G401 (cell line): ENCODE measurements at regions not wholly inside any gene's neighbourhood (a gene's known extent, or its start where the extent isn't known, plus 50 kb on each side); places are given as distances from the start of the nearest gene placed in this dataset.

Source experiments
- DNase-seq: peaks from one replicate; pipeline ENCODE4 v3.0.0-alpha.2; 2015; ENCODE audit warnings: low spot score
- in situ Hi-C: cut with HindIII; loops from 2 replicates; pipeline ENCODE4 v1.10.0; 2016; ENCODE audit warnings: low sequenced_read_pairs, mixed read lengths

DNA sequence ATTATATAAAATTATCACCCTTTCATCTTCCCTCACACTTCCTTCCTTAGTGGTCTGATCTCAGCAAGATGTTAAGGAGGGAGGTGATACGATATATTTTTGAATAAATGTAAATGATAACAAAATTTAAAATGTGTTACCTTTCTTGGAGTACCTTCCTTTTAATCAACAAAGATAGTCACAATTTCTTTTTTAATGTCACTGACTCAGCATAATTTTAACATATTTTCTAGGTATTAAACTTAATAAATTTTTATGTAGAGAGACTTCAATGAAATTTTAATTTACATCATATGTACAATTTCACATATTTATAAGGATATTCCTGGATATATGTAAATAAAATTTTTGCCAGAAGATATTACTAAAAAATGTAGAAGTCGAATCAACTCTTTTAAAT, 125.0 kb upstream of the FBN2 start:
- in situ Hi-C loops, result no loop called here

DNA sequence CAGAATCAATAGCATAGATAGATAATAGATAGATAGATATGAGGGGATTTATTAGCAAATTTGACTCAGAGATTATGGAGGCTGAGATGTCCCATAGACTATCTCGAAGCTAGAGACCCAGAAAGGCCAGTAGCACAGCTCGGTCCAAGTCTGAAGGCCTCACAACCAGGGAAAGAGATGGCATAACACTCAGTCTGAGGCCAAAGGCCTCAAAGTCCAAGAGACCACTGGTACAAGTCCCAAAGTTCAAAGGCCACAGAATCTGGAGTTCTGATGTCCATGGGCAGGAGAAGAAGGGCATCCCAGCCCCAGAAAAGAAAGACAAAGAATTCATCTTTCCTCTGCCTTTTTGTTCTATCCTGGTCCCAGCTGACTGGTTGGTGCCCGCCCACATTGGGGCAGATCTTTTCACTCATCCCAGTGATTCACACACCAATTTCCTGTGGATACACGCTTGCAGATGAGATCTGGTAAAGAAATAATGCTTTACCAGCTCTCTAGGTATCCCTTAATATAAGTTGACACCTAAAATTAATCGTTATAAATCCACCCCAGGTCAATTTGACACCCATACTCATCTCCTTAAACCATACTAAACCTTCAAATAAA, 127.8 kb upstream of the FBN2 start:
- DNase-seq, result no peak
- in situ Hi-C loops, result no loop called here

More for the DNA sequence above, 125.0 kb upstream of the FBN2 start:
- DNase-seq, result no peak

DNA sequence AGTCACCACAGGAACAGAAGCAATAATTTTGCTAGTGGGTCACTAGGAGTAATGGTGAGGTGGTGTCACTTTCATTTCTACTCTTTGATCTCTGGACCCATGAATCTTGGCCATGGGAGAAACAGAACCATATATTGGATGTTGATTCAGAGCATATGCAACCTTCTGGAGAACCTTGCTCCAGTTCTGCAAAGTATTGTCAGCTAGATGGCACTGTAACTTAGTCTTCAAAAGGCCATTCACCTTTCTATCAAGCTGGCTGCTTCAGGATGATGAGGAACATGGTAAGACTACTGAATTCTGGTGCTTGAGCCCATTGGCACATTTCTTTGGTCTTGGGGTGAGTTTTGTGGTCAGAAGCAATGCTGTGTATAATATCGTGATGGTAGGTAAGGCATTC, 129.1 kb upstream of the FBN2 start:
- DNase-seq, result no peak
- in situ Hi-C loops, result no loop called here

DNA sequence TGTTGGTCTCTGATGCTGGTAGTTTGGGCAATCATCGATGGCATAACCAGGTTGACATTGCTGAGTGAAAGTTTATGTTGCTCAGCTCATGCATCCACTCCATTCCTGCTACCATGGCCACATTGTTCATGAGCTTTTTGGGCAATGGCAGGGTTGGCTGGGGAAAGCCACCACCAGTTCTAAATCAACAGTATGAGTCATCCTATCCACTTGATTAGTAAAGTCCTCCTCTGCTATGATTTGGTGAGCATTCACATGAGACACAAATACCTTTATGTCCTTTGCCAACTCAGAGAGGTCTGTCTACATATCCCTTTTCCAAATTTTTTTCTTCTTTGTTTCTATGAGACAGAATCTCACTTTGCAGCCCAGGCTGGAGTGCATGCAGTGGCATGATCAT, 129.7 kb upstream of the FBN2 start:
- in situ Hi-C loops, result no loop called here
- DNase-seq, result no peak

DNA sequence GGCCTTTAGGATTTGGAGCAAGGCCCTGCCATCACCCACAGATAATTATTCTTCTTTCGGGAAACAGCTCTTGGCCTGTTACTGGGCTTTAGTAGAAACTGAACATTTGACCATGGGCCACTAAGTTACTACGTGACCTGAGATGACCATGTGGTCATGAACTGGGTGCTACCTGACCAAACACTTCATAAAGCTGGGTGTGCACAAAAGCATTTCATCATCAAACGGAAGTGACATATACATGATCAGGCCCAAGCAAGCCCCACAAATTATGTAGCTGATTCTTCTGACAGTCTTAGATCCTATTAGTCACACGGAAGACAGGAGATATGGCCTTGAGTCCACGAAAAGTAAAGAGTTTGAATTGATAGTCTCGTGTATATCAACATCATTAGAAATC, 130.9 kb upstream of the FBN2 start:
- no peak for DNase-seq
- in situ Hi-C loops, result no loop called here

DNA sequence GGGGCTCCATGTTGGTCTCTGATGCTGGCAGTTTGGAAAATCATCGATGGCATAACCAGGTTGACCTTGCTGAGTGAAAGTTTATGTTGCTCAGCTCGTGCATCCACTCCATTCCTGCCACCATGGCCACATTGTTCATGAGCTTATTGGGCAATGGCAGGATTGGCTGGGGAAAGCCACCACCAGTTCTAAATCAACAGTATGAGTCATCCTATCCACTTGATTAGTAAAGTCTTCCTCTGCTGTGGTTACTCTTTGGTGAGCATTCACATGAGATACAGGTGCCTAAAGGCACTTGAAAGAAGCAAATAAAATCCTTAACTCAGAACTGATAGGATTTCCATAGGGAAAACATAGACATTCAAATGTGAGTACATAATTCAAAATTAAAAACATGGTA, 131.8 kb upstream of the FBN2 start:
- DNase-seq, result no peak

DNA sequence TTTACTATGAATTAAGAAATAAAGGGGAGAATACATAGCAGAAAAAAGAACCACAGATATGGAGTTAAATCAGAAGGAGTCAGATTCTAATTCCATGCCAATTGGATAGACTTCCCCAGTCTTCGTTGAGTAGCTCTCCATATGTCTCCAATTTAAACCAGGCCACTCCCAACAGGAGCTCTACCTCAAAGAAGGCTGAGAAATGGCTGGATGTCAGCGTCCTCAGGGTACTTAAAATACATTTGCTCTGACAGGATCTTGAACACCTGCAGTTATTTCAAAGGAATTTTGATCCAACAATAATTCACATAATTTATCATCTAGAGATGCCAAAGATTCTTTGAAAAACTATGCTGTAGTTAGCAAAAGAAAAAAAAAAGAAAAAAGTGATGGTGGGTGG, 133.9 kb upstream of the FBN2 start:
- in situ Hi-C loops, result no loop called here
- no peak for DNase-seq

More for the DNA sequence above, 131.8 kb upstream of the FBN2 start:
- in situ Hi-C loops, result no loop called here

DNA sequence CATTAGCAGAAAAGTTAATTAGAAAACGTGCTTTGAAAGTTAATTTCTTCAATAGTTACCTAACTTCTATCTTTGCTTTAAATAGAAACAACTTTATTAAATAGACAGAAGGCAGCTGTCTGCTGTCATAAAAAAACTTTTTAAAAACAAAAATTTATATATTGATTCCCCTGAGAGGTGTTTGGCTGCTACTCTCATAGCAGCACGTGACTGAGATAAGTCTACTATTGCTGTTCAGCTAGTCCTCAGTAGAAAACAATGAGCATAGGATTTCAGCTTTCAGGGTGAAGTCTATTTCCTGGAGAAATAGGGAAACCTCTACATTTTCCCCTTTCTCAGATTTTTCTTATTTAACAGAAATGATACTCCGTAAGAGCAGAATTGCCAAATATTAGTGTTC, 135.0 kb upstream of the FBN2 start:
- in situ Hi-C loops, result no loop called here
- DNase-seq, result no peak

DNA sequence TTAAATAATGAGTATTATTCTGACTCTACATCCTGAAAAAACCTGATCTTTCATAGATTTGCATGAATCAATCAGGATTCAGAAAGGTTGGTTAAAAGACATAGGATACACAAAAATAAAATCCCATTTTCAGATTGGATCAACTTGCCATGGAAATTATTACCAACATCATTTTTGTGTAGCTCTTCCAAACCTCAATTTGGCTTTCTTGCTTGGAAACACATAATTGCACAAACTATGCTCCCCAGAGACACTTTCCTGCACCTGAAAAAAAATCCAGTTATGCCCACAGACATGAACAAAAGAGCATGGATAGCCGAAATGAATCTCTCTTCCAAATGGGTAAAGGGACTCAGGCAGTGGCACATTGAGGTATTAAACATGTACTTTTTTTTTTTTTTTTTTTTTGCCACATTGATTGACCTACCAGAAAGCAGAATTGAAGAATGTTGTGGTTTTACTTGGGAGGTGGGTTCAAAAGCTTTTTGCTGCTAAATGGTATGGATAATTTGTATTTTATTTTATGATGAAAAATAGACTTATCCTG, 135.4 kb upstream of the FBN2 start:
- in situ Hi-C loops, result no loop called here
- DNase-seq, result no peak

DNA sequence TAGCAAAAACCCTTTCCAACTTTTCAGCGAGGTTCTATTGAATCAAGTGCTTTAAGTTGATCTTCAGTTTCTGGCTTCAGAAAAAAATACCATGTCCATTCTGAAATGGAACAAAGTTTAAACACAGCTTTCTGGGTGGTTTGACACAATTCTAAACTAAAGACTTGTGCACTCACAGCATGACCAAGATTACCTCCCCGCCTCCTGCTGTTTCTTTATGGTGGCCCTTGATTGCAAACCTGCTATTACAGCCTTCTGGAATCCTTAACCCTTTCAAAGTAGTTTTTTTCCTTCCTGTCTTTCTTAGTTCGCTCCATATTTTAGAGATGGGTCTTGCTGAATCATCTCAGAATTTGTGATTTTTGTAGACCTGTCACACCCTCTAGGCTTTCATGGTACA, 135.9 kb upstream of the FBN2 start:
- in situ Hi-C loops, result no loop called here
- no peak for DNase-seq

DNA sequence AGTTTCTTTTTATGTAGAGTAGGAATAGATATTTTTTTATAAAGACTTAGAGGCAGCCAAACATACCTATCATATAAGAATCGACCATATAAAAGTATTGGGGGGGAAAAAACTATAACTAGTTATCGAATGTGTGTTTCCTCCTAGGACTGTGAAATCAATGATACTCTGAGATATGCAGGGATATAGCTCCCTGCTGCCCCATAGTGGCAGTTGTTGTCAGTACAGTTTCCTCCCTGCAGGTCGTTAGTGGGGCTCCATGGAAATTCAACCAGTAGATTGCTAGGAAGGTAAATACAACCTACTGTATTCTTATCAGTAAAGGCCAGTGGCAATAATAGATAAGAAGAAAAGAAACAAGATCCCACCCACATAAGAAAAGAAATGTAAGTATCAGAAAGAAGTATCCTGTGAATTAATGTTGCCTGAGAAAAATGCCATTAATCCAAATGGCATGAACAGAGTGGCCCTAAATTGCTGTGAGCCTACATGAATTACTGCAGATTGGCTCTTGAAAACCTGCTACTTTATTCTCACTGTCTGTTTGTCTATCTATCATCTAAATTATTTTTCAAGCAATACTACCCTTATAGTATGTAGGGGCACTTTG, 136.9 kb upstream of the FBN2 start:
- in situ Hi-C loops, result no loop called here
- DNase-seq, result peak; percentile 5

DNA sequence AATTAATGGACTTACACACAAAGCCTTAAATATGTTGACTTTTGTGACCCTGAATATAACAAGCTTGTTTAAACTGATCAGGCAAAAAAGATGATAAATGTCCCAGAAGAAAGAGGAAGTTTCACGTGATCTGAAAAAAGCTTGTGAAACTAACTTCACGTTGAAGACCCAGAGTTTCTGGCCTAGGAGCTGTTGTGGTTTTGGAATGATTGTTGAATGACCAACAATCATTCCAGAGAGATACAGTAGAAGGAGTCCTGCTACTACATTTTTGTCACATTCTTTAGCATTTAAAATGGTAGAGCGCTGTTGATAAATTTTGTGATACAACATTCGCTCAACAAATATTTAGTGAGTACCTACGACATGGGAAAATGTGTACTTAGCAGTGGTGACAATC, 143.1 kb upstream of the FBN2 start:
- in situ Hi-C loops, result no loop called here
- no peak for DNase-seq

DNA sequence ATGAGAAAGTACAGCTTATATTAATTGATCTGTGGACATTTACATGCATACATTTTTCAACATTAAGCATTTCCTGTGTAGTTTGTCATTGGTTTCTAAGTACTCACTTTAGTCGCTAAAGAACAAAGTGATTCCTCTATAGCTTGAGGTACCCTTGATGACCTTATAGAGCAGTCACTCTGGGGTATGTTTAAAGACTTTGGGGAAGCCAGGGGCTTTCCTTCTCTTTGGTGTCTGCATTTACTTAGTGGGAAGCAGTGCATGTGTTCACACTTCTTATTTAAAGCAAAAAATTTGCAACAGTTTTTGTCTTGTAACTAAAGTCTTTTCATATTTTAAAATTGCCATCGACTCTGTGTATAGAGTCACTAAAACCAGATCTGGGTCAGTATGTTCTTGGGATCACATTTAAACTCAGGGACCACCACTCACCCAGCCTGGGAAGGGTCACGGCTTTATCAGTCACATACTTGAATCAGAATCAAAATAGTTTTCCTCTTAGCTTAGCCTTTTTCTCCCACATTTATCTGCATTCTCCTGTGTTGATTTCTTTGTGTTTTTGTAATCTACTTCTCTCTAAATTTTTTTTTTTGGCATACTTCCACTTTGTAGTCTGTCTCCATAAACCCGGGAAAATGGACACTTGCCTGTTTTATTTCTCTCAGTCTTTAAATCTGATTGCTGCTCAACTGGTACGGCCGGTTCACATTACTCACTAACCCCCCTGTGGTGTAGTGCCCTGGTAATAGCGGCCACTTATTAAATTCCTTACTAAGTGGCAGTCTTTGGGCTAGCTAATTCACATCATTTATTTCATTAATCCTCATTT, 143.9 kb upstream of the FBN2 start:
- DNase-seq, result no peak
- in situ Hi-C loops, result no loop called here

DNA sequence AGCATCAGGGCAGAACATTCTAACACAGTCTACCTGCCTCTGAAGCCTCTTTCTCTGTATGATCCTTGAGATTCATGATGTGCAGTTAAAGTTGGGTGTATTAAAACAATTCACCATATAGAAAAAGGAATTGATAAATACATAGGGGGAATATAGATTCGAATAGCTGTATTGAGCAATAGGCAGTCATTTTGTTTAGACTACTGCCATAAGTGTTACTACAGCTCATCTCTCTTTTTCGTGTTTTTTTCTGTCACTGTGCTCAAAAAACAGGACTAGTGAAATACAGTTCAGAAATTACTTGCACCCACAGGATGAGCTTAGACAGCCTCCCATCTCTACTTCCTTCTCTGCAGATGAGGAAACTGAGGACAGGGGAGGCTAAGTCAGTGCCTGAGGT, 144.6 kb upstream of the FBN2 start:
- in situ Hi-C loops, result no loop called here
- no peak for DNase-seq

DNA sequence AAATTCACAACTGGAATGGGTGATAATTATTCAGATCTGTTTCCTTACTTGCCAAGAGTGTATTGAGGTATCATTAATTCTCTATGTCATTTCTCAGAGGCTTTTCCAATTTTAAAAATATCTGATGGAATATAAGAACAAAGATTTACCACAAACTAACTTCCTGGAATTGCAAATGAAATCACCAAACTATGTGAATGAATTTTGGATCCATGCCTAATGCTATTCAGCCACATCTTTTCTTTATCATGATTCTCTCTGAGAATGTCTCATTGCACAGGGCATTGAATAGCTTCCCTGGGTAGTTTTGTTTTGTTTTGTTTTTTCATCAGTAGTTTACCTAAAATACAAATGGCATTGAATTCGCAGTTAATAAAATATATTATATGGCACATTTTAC, 146.9 kb upstream of the FBN2 start:
- in situ Hi-C loops, result no loop called here
- no peak for DNase-seq

DNA sequence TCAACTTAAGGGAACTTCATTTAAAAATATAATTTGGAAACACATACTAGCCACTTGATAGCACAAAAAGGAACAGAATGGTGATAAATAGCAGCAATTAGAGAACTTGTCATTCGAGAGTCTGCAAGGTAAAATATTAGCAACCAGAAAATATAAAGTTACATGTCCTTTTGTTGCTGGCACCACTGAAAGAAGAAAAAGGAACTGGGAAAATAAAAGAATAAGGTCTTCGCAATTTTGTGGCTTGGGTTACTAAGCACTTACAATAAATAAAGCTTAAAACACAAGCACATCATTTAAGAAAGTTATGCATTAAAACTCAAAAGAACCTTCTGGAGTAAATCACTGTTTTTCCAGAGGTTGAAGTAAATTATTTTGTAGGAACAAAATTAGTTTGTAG, 149.9 kb upstream of the FBN2 start:
- DNase-seq, result no peak
- in situ Hi-C loops, result no loop called here

DNA sequence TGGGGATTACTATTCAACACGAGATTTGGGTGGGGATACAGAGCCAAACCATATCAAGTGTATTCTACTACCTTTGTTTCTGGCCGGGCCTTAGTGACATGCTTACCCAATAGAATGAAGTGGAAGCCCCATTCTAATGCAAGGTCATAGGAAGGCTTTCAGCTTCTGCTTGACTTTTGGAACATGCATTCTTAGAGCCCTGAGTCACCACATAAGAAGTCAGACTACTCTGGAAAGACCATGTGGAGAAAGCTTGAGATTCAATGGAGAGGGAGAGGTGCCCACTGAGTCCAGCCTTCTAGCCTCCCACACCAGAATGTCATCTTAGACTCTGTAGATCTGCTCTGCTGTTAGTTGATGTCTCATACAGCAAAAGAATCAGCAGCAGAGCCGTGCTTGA, 155.7 kb upstream of the FBN2 start:
- in situ Hi-C loops, result no loop called here

DNA sequence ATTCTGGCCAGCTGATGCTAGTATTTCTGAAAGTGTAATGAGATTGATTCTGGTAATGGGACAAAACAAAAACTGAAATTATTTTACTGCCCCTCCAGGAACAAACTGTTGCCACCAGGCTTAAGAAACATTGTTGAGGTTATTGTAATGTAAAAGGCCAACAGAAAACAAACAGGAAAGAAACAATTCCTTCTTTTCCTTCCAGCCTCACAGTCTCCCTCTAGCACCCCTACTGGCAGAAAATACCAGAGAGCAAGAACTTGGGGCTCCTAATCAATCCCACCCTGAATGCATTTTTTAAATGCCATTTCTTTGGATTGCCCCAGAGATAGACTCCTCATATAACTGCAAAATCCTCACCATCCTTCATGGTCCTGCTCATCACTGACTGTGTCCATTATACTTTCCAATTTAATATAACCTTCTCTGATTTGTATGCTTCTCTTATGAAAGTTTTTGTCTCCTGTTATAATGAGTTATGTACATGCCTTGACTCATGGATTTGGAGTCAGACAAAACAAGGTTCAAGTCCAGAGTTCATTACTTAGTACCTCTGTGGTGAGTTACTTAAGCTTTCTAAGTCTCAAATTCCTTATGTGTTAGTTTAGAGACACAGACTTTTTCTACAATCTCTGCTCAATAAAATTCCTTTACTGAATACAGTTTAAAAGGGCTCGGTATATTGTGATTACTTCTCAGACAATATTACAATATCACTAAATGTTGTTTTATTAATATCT, 157.9 kb upstream of the FBN2 start:
- in situ Hi-C loops, result no loop called here
- DNase-seq, result no peak

More for the DNA sequence above, 155.7 kb upstream of the FBN2 start:
- no peak for DNase-seq

DNA sequence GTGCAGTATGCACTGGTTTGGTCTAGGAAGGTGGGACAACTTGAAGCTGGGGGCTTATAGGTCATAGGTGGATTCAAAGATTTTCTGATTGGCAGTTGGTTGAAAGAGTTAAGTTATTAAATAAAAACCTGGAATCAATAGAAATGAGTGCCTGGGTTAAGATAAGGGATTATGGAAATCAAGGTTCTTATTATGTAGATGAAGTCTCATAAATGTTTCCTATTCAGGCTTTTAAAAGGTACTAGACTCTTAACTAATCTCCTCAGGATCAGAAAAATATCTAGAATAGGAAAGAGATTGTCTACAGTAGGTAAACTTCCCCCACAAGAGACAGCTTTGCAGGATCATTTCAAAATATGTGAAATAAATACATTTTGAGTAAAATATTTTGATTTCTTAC, 163.3 kb upstream of the FBN2 start:
- no peak for DNase-seq
- in situ Hi-C loops, result no loop called here

DNA sequence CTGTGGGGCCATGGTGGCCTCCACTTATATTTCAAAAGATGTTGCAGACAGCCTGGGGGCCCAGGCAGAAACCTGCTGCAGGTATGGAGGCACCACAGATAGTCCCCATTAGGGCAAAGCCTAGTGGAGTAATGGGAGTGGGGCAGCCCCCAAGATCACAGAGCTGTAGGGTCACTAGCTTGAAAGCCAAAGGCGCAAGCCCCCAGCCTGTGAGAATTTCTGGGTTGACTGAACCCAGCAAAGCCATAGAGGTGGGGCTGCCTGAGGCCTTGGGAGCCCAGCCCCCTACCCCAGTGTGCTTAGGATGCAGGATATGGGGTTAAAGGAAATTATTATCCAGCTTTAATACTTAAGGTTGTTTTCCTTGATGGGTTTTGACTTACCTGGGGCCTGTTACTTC, 165.3 kb upstream of the FBN2 start:
- no peak for DNase-seq
- in situ Hi-C loops, result no loop called here
